GM21526 (cell line): ENCODE measurements at regions not wholly inside any gene's neighbourhood (a gene's known extent, or its start where the extent isn't known, plus 50 kb on each side); places are given as distances from the start of the nearest gene placed in this dataset.

ENCODE experiments used
- ATAC-seq: cut with Tn5 transposase; IDR thresholded peaks from one replicate; pipeline ENCODE4 v1.9.1; 2021; ENCODE audit warnings: moderate library complexity; ENCODE audit not compliant: unreplicated experiment, low FRiP score

DNA sequence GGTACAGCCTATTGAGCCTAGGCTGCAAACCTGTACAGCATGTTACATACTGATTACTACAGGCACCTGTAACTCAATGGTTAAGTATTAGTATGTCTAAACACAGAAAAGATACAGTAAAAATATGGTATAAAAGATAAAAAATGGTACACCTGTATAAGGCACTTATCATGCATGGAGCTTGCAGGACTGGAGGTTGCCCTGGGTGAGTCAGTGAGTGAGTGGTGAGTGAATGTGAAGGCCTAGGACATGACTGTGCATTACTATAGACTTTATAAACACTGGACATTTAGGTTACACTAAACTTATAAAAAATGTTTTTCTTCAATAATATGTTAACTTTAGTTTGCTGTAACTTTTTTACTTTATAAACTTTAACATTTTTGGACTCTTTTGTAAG, 171.3 kb downstream of the SLC28A3 start:
- ATAC-seq = no peak

DNA sequence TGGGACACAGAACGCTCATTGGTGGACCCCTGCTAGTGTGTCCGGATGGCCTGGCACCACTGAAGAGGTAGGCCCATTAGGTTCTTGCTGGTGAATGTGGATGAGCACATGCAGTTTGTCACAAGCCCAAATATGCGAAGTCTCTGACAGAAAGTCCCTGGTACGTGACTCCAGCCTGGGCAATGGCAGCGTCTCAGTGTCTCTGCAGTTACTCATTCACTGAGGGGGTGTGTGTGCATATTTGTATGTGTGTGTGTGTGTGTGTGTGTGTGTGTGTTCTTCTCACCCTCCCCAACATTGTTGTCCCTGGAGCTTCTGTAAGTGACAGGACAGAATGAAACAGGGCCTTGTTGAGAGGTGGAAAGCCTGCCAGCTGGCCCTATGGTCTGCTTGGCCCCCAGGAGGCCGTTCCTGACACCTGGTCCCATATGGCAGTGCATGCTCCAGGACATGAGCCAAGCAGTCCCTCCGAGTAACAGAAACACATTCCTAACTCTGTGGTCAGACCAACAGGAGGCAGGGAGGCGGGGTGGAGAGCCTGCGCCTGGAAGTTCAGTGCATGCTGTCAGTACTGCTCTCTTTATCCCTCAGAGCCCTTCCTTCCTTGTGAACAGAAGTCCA, 169.9 kb downstream of the SLC28A3 start:
- ATAC-seq = no peak

- ATAC-seq = no peak
These were observed 166.6 kb downstream of the SLC28A3 start for GRCh38 chr9:84173961-84174360.

- no peak for ATAC-seq
These were observed 166.1 kb downstream of the SLC28A3 start for GRCh38 chr9:84174486-84174885.

DNA sequence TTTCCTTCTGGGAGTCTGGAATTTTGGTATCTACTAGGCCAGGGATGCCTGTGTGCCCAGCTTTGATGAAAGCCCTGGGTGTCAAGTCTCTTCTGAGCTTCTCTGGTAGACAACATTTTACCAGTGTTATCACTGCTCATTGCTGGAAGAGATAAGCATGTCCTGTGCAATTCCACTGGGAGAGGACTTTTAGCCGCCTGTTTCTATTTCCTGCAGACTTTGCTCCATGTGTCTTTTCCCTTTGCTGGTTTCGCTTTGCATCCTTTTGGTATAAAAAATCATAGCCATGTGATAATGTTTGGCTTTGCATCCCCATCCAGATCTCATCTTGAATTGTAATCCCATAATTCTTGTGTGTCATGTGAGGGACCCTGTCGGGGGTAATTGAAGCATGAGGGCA, 163.2 kb downstream of the SLC28A3 start:
- no peak for ATAC-seq

DNA sequence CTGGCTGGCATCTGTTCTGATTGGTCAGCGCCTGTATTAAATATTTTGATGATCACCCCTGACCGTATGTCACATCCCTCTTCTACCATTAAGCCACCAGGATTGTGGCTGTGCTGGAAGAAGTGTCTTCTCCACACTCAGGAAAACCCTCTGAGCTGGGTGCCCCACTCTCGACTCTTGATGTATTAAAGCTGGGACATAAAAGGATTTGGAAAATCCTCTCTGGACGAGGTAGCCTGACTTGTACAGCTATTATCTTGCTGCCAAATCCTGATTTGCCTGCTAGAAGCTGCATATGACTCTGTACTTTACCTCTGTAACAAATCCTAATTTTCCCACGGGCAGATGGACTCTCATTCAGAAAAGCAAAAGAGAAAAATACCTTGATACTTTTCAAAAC, 161.0 kb downstream of the SLC28A3 start:
- no peak for ATAC-seq

- no peak for ATAC-seq
These were observed 153.5 kb downstream of the SLC28A3 start for GRCh38 chr9:84187090-84187489.

- no peak for ATAC-seq
These were observed 150.7 kb downstream of the SLC28A3 start for GRCh38 chr9:84189904-84190303.

DNA sequence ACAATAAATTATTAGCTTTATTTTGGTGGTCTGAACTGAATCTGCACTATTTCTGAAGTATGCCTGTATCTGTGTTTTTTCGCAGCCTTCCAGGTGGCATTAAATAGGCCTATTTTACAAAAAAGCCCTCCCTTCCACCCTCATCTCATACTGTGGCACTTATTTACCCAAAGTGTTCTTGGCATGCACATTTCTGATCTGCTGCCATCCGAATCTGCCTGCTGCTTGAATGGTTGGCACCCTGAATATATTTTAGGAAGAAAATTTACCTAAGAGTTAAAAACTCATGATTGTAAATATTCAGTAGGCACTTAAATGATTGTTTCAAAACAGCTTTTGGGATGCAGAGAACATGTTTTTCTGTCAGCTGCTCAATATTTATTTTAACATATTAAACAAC, 150.1 kb downstream of the SLC28A3 start:
- no peak for ATAC-seq

GRCh38 chr9:84206801-84207370, 133.7 kb downstream of the SLC28A3 start:
- ATAC-seq = no peak

- no peak for ATAC-seq
These were observed 133.0 kb downstream of the SLC28A3 start for GRCh38 chr9:84207491-84207951.

DNA sequence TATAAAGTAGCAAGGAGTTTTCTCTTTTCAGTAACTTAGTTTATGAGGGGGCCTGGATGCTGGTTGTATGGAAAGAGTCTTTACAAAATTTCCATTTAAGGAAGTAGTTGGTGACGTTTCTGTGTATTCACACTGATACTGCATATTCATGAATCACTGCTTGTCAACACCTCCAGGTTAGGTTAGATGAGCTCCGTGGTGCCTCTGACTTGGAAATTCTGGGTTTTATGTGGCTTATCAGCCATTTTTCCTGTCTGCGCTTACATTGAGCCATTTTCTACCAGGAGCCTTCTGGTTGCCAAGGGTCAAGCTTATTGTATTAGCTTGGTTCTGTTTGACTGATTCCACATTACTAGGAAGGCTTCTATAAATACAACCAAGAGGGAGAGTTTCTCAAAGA, 128.3 kb downstream of the SLC28A3 start:
- no peak for ATAC-seq

GRCh38 chr9:84212982-84213381, 127.6 kb downstream of the SLC28A3 start:
- ATAC-seq = no peak

DNA sequence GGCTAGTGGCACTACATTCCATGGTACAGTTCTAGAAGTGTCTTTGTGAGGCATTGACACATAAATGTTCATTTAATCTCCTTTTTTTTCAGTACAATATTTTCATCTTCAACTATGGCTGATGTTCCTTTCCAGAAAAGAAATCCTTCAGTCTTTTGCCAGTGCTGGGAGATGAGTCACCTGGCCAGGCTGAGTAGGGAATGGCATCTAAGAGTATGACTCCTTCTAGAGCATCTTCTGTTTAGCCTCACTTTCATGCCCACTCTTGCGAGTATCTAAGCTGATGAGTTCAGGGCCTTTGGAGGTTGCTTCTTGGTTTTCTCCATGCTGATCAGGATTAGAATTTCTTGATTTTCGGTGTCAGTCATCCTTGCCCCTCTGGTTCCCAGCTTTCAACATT, 124.4 kb downstream of the SLC28A3 start:
- no peak for ATAC-seq

- ATAC-seq = no peak
These were observed 122.2 kb downstream of the SLC28A3 start for GRCh38 chr9:84218322-84218721.

GRCh38 chr9:84224246-84224645, 116.3 kb downstream of the SLC28A3 start:
- ATAC-seq = no peak
